Fibroblast of lung (primary cell): ENCODE measurements at regions not wholly inside any gene's neighbourhood (a gene's known extent, or its start where the extent isn't known, plus 50 kb on each side); places are given as distances from the start of the nearest gene placed in this dataset.
A peak's percentile ranks its signal among the peaks of the same experiment; 100 is the strongest.

Source experiments
- DNase-seq, 2 donors: peaks; one replicate each; pipeline versions ENCODE4 v3.0.0 to v3.0.0-alpha.2; 2010; ENCODE audit warnings: low read depth in 2 of 2
- H2AFZ ChIP-seq: 2 replicates; pipeline ENCODE4 v1.5.1; 2012; ENCODE audit warnings: low read length, control low read depth, inconsistent platforms
- H3K27ac ChIP-seq: 2 replicates; pipeline ENCODE4 v1.5.1; 2011; ENCODE audit warnings: low read length, control low read depth; ENCODE audit not compliant: insufficient read depth
- H3K27me3 ChIP-seq: 2 replicates; pipeline ENCODE4 v1.5.1; 2011; ENCODE audit warnings: mild to moderate bottlenecking, low read length; ENCODE audit not compliant: control insufficient read depth, insufficient read depth
- H3K36me3 ChIP-seq: 2 replicates; pipeline ENCODE4 v1.5.1; 2011; ENCODE audit warnings: low read length; ENCODE audit not compliant: control insufficient read depth, insufficient read depth
- H3K4me1 ChIP-seq: 2 replicates; pipeline ENCODE4 v1.5.1; 2011; ENCODE audit warnings: low read length; ENCODE audit not compliant: control insufficient read depth, insufficient read depth; ENCODE audit errors: extremely low read depth
- H3K4me2 ChIP-seq: 2 replicates; pipeline ENCODE4 v1.5.1; 2011; ENCODE audit warnings: low read length, control low read depth; ENCODE audit not compliant: insufficient read depth; ENCODE audit errors: extremely low read depth
- H3K4me3 ChIP-seq, 4 experiments: fragments of 200-600 bp in 1 of 4; sonication (generic) in 1 of 4; replicated peaks in 1 of 4; 2 replicates each; pipeline ENCODE4 v1.5.1; 2011 to 2016; ENCODE audit warnings: low read length in 4 of 4, low read depth in 3 of 4, mild to moderate bottlenecking in 3 of 4, control low read depth in 2 of 4, inconsistent platforms in 1 of 4, mixed read lengths in 1 of 4; ENCODE audit not compliant: insufficient read depth in 1 of 4; ENCODE audit errors: control extremely low read depth in 1 of 4
- H3K79me2 ChIP-seq: 2 replicates; pipeline ENCODE4 v1.5.1; 2012; ENCODE audit warnings: mild to moderate bottlenecking, low read length, inconsistent platforms; ENCODE audit not compliant: control insufficient read depth, insufficient read depth
- H3K9ac ChIP-seq: 2 replicates; pipeline ENCODE4 v1.5.1; 2011; ENCODE audit warnings: mild to moderate bottlenecking, low read length, control low read depth; ENCODE audit not compliant: insufficient read depth
- H3K9me3 ChIP-seq: 2 replicates; pipeline ENCODE4 v1.5.1; 2012; ENCODE audit warnings: low read depth, low read length; ENCODE audit not compliant: control insufficient read depth, insufficient read depth
- H4K20me1 ChIP-seq: 2 replicates; pipeline ENCODE4 v1.5.1; 2011; ENCODE audit warnings: low read length; ENCODE audit not compliant: control insufficient read depth, insufficient read depth; ENCODE audit errors: extremely low read depth
- CTCF ChIP-seq, 2 donors: IDR thresholded peaks in 1 of 2; conservative IDR thresholded peaks in 1 of 2; 1 replicate in 1 of 2; 2 replicates in 1 of 2; pipeline ENCODE4 v1.5.1; 2011 to 2012; ENCODE audit warnings: low read length in 2 of 2, control low read depth in 1 of 2, inconsistent platforms in 1 of 2, low read depth in 1 of 2, mild to moderate bottlenecking in 1 of 2
- EZH2 ChIP-seq: IDR thresholded peaks from 2 replicates; pipeline ENCODE4 v1.5.1; 2012; ENCODE audit warnings: low read length, control low read depth, mild to moderate bottlenecking; ENCODE audit errors: missing control alignments

DNA sequence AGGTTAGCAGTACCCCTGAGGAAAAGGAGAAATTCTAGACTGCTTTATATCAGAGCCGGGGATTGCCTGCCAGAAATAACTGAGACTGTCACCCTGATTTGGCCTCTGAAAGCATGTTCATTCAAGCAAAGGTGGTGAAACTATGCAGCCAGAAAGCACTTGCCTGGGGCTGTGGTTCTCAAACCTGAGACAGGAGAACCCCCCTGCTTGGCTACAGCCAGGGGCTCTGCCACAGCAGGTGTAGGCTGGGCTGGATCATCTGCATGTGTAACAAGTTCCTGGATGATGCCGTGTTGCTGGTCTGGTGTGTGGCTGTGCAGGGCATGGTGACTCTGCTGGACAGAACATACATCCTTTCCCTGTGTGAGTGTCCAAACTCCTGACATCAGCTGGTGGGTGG is 157.8 kb downstream of the NXNL2 start:
- Histone ChIP-seq H3K36me3 (no peaks in the 10 kb centered on the region), H3K4me1 (peaks cover 2% of the 10 kb centered on the region), H3K27ac (no peak overlapping the region), H2AFZ (no peak overlapping the region), H3K4me2 (no peak overlapping the region), H4K20me1 (no peaks in the 10 kb centered on the region), H3K9me3 (no peaks in the 10 kb centered on the region), H3K4me3 (no peak overlapping the region), H3K9ac (no peak overlapping the region), H3K27me3 (no peaks in the 10 kb centered on the region), H3K79me2 (no peaks in the 10 kb centered on the region)
- TF ChIP-seq CTCF (conservative IDR thresholded peaks at IDR 0.05 in 1 of 2, IDR thresholded peaks at IDR 0.05 in 1 of 2; ENCODE audit: low read depth in 1 of 2, low read length in 2 of 2) (no peak), EZH2 (no peak)
- DNase-seq, result no peak

- peak; percentile 68 to 81 for DNase-seq
- H3K4me2 ChIP-seq, result no peak overlapping the region
These were observed 159.6 kb downstream of the NXNL2 start for GRCh38 chr9:88694625-88695024.

DNA sequence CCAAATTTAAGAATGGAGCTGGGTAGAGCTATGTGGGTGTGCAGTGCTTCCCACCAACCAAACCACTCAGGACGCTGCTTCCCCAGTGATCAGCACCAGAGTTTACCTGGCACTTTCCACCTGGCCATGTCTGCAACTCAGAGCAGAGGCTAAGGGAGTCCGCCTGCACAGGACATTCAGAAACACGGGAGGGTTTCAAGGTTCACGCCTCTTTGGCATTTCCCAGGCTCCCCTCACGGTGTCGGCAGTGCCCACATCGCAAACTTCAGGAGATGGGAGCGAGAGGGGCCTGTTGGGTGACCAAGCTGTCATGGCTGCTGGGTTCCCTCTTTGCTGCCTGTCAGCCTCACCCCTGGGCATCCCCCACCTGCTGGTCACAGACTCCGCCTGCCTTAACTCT is 161.5 kb downstream of the NXNL2 start:
- Histone ChIP-seq H3K36me3 (no peaks in the 10 kb centered on the region), H3K79me2 (no peaks in the 10 kb centered on the region), H3K4me3 (no peak overlapping the region), H2AFZ (no peak overlapping the region), H3K9me3 (no peaks in the 10 kb centered on the region), H4K20me1 (no peaks in the 10 kb centered on the region), H3K9ac (no peak overlapping the region), H3K4me2 (no peak overlapping the region), H3K27me3 (no peaks in the 10 kb centered on the region), H3K27ac (no peak overlapping the region), H3K4me1 (peaks cover 2% of the 10 kb centered on the region)
- TF ChIP-seq EZH2 (no peak), CTCF (conservative IDR thresholded peaks at IDR 0.05 in 1 of 2, IDR thresholded peaks at IDR 0.05 in 1 of 2; ENCODE audit: low read depth in 1 of 2, low read length in 2 of 2) (no peak)
- DNase-seq, result no peak

More at GRCh38 chr9:88694625-88695024, 159.6 kb downstream of the NXNL2 start:
- Histone ChIP-seq H3K27me3 (no peaks in the 10 kb centered on the region), H3K9ac (no peak overlapping the region), H2AFZ (no peak overlapping the region), H3K9me3 (no peaks in the 10 kb centered on the region), H3K4me3 (no peak overlapping the region), H3K27ac (no peak overlapping the region), H3K4me1 (peaks cover 2% of the 10 kb centered on the region), H3K36me3 (no peaks in the 10 kb centered on the region), H3K79me2 (no peaks in the 10 kb centered on the region), H4K20me1 (no peaks in the 10 kb centered on the region)
- TF ChIP-seq EZH2 (no peak), CTCF (conservative IDR thresholded peaks at IDR 0.05 in 1 of 2, IDR thresholded peaks at IDR 0.05 in 1 of 2; ENCODE audit: low read depth in 1 of 2, low read length in 2 of 2) (no peak)
